ENCODE measurements at regions not wholly inside any gene's neighbourhood (a gene's known extent, or its start where the extent isn't known, plus 50 kb on each side); places are given as distances from the start of the nearest gene placed in this dataset.

- ATAC-seq (ENCODE audit: low FRiP score) (no peak), DNase-seq (ENCODE audit: low spot score) (no peak)
- no peak for TF ChIP-seq CTCF (IDR thresholded peaks at IDR 0.05)
Measured at GRCh38 chr6:40049128-40049527, 114.9 kb upstream of the MOCS1 start.

- no peak for TF ChIP-seq CTCF (IDR thresholded peaks at IDR 0.05)
- ATAC-seq (ENCODE audit: low FRiP score) (no peak), DNase-seq (ENCODE audit: low spot score) (no peak)
Measured at GRCh38 chr6:40044196-40044595, 109.9 kb upstream of the MOCS1 start.

GRCh38 chr6:40042232-40042631, 108.0 kb upstream of the MOCS1 start:
- ATAC-seq (ENCODE audit: low FRiP score) (no peak), DNase-seq (ENCODE audit: low spot score) (no peak)
- TF ChIP-seq CTCF (IDR thresholded peaks at IDR 0.05), result no peak

GRCh38 chr6:40039042-40039441, 104.8 kb upstream of the MOCS1 start:
- ATAC-seq (ENCODE audit: low FRiP score) (no peak), DNase-seq (ENCODE audit: low spot score) (no peak)
- no peak for TF ChIP-seq CTCF (IDR thresholded peaks at IDR 0.05)

GRCh38 chr6:40038626-40039025, 104.4 kb upstream of the MOCS1 start:
- DNase-seq (ENCODE audit: low spot score) (no peak), ATAC-seq (ENCODE audit: low FRiP score) (no peak)
- no peak for TF ChIP-seq CTCF (IDR thresholded peaks at IDR 0.05)

GRCh38 chr6:40037271-40037670, 103.0 kb upstream of the MOCS1 start:
- DNase-seq (ENCODE audit: low spot score) (no peak), ATAC-seq (ENCODE audit: low FRiP score) (no peak)
- TF ChIP-seq CTCF (IDR thresholded peaks at IDR 0.05), result no peak

GRCh38 chr6:40036186-40036585, 101.9 kb upstream of the MOCS1 start:
- DNase-seq (ENCODE audit: low spot score), result no peak
- no peak for ATAC-seq (ENCODE audit: low FRiP score)
- TF ChIP-seq CTCF (IDR thresholded peaks at IDR 0.05), result no peak
